HG03108 (cell line): ENCODE measurements at regions not wholly inside any gene's neighbourhood (a gene's known extent, or its start where the extent isn't known, plus 50 kb on each side); places are given as distances from the start of the nearest gene placed in this dataset.

ENCODE experiments used
- ATAC-seq: cut with Tn5 transposase; IDR thresholded peaks from one replicate; pipeline ENCODE4 v1.9.1; 2021; ENCODE audit warnings: moderate library complexity; ENCODE audit not compliant: unreplicated experiment

DNA sequence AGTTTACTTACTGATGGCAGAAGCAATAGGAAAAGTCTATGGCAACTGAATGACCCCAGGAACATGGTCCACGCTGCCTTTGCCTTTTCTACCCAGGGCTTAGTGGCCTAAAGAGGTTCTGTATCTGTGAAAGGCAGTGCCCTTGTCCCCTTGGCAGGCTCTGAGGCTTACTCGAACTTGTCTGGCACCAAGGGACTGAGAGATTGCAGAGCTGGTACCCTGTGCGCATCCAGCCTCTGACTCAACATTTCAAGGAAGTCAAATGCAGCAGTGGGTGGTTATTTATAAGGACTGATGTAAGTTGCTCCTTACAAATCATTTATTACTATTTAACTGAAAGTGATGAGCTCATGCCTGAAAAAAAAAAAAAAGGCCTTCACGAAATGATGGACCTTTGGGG is 299.9 kb upstream of the MYOCD start:
- ATAC-seq: no peak

DNA sequence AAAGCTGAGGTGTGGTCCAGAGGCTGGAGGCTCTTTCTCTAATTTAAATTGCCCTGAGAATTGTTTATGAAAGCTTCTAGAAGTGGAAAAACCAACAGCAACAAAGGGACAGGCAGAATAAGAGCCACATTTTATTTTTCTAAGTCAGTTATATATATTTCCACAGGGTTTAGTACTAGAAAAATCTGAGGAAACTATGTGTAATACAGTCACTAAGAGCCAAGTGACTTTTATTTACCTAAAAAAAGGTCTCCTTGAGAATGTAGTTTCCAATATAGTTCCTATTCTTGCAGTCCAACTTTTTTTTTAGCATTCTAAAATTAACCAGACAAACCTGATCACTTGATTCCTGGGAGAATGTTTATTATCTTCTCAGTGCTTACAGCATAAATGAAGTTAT is 296.6 kb upstream of the MYOCD start:
- ATAC-seq: no peak

DNA sequence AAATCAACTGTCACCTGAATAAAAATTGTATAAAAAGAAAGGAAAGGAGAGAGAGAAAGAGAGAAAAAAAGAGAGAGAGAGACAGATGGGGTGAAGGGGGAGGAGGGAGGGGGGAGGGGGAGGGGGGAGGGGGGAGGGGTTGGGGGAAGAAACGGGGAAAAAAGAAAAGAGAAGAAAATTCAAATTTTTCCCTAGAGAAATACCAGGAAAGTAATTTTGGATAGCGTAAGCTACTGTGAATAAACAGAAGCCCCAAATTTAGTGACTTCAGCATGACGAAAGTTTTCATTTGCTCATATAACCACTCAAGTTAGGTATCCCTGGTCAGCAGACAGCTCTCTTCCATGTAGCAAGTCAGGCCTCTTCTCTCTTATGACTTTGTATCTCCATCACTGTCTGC is 289.4 kb upstream of the MYOCD start:
- no peak for ATAC-seq

DNA sequence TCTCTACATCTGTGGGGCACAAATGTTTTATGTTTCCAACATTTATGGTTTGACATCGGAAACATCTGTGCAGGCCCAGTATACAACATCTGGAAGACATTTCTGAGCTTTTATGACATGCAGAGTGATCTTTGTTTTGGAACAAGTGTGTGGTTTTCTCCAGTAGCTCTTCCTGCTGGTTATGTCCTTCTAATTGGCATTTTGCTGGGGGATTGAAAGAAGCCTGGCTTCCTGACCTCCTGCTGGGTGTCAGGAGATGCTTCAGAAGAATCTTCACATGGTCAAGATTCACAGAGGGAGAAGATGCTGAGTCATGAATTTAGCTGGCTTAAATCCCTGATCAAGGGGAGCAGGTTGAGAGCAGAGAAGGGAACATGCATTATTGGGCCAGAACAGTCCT is 279.5 kb upstream of the MYOCD start:
- no peak for ATAC-seq

DNA sequence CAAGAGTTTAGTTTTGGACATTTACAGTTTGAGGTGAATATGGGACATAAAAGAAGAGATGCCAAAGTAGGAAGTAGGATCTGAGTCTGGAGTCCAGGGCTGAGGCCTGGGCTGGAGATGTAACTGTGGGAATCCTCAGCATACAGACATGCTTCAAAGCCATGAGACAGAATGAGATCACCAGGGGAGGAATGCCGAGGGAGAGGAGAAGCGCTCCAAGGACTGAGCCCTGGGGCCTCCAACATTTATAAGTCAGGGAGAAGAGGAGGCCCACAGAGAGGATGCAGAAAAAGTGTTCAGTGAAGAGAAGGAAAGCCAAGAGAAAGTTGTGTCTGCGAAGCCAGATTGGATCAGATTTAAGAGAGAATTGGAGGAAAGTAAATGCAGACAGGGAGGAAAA is 277.5 kb upstream of the MYOCD start:
- no peak for ATAC-seq

DNA sequence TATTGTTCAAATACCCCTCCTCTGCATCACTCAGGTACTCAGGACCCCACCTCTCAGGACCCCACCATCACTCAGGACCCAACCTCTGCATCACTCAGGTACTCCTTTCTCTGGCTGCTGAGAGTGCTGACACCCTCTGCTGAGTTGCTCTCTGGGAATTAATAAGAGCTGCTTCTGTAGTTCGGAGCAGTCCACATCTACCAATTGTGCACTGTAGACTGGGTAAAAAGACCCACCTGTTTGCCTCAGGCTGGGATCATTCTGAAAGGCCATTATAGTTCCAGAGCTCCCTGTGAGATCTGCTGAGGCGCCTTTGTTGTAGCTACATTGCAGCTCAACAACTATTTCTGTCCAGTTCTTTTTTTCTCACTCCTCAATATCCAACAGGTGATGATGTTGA is 276.3 kb upstream of the MYOCD start:
- no peak for ATAC-seq

DNA sequence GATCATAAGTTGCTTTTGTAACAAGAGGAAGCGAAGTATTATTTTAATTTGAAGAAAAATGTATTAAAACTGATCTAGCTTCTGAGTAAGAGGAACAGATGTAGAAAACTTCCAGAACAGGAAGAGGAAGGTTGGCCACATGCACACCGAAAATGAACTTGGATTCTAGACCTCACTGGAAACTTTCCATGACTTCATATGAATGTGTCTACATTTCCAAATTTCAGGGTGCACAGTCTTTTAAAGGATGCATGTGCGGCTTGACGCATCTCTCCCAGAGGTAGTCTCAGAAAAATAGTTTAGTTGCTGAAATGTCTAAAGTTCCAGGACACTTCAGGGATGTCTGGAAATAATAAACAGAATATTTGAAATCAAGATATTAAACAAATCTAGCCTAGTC is 275.1 kb upstream of the MYOCD start:
- ATAC-seq: no peak

DNA sequence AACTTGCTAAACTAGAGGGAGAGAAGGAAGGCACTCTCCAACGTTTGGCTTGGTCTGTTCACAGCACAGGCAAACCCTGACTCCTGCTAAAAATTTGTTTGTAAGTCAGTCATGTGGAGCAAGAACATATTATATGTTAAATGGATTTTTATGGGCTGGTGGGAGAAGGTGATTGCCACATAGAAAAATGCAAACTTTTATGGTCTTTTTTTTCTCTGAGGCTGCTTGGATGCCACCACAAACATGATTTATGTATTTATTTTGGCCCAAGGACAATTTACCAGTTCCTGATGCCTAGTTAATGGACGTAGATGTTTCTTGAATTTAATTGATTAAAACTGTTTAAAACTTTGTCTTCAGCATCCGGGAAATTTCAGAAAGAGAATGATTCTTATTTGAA is 274.2 kb upstream of the MYOCD start:
- ATAC-seq: no peak

DNA sequence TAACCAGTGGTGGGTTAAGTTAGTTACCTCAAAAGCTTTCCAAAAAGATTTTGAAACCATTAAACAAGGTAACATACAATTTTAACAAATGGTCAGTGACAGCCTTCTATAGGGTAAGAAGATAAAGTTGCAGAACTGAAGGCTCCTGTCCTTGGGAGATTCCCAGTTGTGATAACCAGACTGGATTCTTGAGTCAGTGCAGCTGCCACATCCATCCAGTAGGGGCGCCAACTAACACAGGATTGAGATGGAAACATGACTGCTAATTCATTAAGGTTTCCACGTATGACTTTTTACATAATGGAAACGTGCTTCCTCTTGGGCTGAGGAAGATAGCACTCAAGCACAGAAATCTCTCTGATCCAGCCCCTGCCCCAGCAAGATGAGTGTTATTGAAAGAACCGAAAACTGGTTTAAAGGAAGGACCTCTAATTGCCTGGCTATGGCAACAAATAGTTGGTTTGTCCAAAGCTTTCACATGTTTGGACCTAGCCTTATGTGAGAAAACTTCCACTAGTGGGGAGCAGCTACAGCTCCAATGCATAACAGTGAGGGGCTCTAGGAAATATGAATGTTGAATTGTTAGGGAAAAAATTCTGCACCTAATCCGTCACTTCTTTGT is 269.8 kb upstream of the MYOCD start:
- ATAC-seq: no peak

DNA sequence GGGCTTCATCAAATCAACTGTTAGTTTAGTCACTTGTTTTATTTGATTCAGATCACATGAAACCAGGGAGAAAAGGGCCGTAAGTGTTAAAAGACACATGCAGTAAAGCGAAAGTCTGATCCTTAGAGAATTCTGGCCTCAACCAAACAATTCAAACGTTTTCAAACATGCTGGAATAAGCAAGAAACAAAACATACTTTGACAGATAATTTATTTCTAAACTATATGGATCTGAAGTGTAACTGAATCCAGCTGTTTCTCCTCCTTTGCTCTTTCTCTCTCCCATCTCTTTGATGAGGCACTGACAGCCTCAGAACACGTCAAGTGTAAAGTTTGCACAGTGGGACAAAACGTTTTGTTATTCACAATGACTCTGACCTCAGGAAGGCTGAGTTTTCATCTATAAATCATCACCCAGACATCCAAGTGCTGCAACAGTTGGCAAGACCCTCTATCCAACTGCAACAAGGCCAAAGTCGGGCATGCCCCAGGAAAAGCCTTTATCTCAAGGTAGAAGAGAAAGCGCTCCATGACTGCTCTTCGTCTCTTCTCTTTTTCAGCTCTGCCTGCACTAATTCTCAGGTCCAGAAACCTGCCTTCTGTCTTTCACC is 267.1 kb upstream of the MYOCD start:
- no peak for ATAC-seq

DNA sequence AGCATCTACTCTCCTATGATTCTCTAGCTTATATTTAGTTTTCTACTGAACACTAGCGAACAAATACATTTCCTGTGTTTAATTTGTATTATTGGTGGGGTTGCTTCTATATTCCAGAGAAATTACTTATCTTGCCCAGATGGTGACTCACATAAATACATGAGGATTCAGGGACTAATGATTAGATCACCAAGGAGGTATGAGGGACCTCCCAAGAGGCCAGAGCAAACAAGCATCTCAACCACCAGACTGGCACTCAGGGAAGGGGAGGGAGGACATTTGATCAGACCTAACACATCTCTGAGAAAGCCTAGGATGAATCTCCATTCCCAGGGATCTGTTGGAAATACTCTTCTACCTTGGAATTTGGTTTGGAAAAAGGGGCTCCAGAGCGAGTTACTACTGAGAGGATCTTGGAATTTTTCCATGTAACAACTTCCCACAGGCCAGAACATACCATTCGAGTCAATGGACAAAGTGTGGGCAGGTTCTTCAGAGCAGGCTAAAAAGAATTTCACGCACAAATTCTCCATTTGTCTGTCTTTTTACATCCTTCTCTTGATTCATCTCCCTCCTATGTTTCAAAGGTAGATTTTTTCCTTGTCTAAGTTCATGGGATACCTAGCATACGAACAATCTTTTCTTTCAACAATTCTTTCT is 262.6 kb upstream of the MYOCD start:
- ATAC-seq: no peak

DNA sequence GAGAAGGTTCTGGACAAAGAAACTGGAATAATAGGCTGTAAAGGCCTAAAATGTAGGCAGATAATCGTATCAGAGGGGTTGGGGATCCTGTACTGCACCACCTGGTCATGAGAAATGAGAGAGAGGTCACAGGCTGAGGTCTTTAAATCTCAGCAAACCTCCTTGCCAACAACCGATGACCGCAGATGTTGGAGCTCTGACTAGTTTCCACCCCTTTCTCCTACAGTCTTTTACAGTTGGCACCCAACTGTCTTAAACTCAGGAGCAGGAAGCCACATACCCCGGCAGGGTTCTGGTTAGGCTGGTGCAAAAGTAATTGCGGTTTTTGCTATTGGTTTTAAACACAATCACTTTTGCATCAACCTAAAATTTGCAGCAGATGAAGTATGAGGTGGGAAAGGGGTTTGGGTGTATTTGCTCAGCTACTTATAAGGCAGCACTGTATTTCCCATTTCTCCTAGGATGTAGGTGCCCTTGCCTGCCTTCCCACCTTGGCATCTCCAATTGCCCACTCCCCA is 261.8 kb upstream of the MYOCD start:
- no peak for ATAC-seq

DNA sequence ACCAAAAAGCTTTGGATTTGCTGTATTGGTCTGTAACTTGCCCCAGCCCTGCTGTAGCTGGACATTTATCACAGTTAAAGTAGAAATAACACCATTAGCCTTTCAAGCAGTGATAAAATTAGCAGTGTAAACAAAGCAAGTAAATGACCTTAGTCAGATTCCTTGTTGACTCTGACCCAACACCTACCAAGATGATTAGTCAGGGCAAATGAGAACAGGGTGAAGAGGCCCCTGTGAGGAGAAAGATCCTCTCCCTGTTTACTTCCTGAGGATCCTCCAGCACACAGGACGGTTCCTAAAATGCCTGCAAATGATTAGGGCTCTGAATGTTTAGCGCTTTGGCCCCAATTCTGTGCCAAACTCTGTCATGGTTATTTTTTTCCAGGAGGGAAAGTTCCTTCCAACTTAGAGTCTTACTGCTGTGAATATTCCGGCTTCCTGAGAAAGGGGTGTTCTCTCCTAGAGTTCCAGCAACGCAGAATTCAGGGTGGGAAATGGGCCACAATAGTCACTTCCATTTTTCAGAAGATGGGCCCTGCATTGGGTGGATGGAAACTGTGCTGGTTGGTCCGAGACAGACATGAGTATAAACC is 259.0 kb upstream of the MYOCD start:
- no peak for ATAC-seq

DNA sequence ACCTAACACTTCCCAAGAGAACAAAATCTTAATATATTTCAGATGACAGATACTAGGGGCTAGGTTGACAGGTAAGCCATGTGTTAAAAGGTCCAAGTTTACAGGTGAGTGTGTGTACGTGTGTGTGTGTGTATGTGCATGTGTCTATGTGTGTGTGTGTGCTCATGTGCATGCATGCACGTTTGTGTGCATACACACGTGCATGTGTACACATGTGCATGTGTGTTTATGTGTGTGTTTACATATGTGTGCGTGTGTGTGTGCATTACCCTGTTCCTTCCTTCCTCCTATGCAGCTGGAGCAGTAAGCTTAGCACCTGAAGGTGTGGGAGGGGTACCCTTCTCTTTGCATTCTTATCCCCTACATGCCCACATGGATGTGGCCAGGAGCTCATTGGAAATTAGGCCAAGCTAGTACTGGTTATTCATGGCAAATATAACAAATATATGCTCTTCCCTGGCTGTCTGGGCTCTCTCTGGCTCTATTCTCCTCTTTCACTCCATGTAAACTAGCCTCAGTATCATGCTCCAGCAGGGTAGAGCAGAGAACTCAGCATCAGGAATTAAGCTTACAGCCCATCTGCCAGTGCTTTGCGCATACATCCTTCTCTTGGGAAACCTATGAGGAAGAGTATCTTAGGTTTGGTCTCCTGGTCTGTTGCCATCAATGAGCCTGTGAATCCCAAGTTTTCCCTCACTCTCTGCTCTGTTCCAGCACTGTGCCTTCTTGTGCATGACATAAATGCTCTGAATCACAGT is 258.0 kb upstream of the MYOCD start:
- no peak for ATAC-seq

DNA sequence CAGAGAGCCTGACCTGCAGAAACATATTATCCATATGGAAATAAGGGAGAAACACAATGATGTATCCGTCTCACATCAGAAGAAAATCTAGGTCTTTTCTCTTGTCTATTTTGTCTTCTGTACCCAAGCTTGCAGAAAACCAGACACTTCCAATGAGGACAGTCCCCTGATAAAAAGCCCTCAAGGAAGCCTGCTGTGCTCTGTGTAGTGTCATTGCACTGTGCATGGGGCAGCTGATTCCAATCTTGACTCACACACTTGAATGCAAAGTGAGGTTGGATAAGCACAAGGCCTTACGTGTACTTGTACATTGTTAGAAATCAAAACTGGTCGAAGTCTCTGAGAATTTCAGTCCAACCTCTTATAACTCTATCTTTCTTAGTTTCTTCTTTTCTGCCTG is 256.6 kb upstream of the MYOCD start:
- no peak for ATAC-seq

DNA sequence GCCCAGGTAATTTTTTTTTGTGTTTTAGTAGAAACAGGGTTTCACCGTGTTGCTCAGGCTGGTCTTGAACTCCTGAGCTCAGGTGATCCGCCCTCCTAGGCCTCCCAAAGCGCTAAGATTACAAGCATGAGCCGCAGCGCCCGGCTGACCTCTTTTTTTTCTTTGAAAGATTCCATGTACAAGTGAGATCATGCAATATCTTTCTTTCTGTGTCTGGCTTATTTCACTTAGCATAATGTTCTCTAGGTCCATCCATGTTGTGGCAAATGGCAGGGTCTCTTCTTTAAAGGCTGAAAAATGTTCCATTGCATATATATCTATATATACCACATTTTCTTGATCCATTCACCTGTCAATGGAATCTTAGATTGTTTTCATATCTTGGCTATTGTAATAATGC is 255.0 kb upstream of the MYOCD start:
- ATAC-seq: no peak

DNA sequence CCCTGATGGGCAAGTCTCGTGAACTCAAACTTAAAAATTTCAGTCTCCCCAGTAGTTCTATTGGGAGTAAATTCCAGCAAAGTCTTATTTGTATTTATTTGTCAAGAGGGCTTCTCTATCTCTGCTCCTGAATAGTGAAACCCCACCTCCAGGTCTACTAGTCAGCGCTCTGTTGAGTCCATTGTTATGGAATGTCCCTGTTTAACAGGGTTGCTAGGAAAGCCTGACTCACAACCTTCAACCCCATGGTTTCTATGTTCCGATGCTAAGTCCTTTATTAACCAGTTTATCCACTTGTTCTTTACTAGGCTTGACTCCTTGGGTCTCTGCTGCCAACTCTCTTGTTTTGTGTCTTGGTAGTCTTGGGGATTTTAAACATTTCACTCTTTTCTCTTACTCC is 250.7 kb upstream of the MYOCD start:
- no peak for ATAC-seq

DNA sequence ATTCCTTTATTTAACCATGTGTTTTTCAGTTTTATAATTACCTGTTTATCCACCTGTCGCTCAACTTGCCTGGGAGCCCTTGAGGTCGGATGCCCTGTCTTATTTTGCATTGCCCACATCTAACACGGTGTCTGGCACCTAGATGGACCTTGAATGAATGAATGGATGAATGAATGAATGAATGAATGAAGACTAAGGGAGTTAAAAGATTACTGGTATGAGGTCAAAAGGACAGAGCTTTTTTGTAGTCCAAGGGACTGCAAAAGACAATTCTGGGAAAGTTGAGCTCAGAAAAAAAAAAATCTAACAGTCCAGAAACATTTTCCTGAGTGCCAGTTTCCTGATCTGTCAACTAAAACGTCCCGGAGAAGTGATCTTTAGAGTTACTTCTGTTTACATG is 244.6 kb upstream of the MYOCD start:
- ATAC-seq: no peak

DNA sequence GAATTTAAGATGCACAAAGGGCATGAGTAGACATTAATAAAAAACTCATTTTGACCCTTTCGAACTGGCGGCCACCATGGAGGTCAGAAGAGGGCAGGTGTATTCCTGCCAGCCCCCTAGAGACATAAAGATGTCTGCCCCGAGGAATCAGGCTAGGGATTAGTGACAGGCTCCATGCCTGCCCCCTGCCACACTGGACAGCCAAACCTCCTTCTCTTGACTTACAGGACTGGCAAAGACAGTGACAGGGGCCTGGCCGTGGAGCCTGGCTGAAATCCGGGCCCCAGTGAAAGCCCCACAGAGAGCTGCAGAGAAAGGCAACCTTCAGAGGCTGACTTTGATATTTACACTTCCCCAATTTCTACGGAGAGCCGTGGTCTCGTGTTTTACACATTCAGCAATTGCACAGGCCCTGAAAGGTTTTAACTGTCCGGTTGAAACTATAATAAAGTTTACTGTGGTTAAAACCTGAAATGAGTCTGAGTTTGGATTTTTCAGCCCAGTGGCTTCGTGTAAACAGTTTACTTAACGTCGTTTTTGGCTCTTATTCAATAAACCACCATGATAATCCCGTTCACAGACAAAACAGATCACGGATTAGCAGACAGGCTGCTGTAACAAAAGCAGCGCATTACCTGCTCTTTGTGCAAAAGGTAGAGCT is 243.9 kb upstream of the MYOCD start:
- no peak for ATAC-seq

DNA sequence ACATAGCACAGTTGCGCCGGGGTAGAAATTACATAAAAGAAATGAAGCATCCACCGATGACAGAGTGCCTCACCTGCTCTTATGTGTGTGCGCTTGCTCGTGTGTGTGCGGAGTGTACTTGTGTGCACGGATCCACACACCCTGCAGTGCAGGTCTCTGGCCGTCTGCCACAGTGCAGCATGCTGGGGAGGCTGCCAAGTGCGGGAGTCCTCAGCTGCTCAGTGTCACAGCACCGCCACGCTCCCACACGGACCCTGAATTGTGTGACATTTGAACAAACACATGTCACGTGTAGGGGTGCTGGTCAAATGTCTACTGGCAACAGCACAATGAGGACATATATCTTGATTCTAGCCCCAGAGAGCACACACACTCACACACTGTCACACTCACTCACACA is 243.0 kb upstream of the MYOCD start:
- ATAC-seq: no peak

DNA sequence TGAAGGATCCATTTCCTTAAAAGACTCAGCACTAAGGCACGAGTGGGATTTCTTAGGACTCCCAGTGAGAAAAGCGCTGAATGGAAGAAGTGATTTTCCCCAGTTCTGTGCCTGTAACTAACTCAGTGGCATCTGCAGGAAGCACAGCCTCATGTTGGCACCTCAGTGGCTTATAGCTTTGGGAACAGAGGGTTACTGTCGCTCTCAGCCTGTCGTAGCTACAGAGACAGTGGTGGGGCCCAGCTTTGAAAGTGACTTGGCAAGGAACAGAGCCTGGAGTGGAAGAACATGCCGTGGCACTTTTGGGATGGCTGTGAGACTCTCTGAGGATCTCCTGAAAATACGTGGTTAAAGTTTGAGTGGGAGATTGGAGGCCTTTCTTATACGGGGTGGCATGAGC is 242.4 kb upstream of the MYOCD start:
- ATAC-seq: no peak
